Stimulated activated CD4-positive, alpha-beta T cell treated with anti-CD3 and anti-CD28 coated beads, Interleukin-15, amount 100 ng/mL, for 48 hours (primary cell): ENCODE measurements at regions not wholly inside any gene's neighbourhood (a gene's known extent, or its start where the extent isn't known, plus 50 kb on each side); places are given as distances from the start of the nearest gene placed in this dataset.
"Not testable (repeated sequence)": the region's sequence is repeated elsewhere in the genome, so short reads cannot be mapped to it uniquely, and the experiment has no call there.

Experiments
- DNase-seq, 2 donors: peaks; one replicate each; pipeline ENCODE4 v3.0.0-alpha.2; 2020; ENCODE audit warnings: low read depth in 2 of 2

DNA sequence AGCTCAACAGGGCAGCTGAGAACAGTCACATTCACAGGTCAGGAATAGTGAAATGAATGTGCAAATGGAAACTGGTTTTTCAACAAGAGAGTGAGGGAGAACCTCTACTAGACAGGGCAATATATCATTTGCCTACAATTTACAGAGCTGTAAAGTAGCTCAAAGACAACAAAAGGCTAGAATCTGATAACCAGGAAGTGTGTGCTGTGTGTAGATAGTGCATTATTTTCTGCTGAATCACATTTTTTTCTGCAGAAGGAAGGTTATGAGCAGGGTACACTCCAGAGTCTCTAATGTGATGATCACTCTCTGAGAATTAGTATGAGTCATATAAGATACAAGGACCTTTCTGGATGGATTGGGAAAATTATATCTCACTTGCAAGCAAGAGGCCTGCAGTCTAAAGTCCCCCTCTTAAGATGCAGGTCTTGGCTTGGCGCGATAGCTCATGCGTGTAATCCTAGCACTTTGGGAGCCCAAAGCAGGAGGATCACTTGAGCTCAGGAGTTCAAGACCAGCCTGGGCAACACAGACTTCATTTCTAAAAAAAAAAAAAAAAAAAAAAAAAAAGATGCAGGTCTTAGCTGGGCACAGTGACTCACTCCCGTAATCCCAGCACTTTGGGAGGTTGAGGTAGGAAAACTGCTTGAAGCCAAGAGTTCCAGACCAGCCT lies 59.9 kb upstream of the COBL start:
- DNase-seq: no peak

- no peak for DNase-seq
These were observed 58.3 kb upstream of the COBL start for GRCh38 chr7:51374936-51375335.

GRCh38 chr7:51373607-51374006 lies 57.0 kb upstream of the COBL start:
- DNase-seq: not testable (repeated sequence)

DNA sequence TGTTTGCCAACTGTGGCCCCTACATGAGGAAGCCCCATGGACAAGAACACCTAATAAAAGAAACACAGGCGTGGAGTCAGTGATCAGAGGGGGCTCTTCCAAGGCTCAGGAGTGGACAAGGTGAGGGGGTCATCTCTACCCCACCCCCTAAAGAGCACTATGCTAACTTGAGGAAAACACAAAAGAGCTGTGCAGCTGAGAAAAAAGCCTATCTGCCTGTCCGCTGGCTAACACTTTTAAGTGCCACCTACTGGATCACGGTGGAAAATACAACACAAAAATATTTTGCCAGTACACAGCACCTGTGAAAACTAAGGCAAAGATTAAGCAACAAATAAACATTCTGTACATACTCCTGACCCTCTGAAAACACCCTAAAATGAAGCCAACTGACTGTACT lies 53.1 kb upstream of the COBL start:
- no peak for DNase-seq

DNA sequence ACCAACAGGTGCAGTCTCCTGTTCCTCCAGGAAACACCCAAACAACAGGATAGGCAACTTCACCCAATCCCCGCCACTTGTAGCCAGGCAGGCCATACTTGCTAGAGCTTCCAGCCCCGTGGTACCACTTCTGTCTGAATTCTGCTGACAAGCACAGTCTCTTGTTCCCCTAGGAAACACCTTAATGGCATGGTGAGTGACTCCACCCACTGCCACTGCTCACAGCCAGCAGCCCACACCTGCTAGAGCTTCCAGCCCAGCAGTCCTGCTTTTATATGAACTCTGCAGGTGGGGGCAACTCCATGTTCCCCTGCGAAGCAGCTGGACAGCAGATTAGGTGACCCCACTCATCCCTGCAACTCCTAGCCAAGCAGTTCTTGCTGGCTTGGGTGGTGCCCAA lies 52.6 kb upstream of the COBL start:
- not testable (repeated sequence) for DNase-seq

DNA sequence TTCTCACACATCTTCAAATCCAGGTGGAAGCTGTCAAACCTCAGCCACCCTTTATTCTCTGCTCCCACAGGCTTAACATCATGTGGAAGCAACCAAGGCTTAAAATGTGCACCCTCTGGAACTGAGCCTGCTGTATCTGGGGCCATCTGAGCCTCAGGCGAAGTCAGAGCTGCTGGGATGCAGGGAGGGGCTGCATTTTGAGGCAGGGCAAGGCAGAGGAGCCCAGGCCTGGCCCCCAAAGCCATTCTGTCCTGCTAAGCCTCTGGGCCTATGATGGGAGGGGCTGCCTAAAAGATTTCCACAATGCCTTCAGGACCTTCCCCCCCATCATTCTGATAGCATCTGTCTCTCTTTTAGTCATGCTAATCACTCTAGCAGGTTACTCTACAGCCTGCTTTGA lies 51.7 kb upstream of the COBL start:
- DNase-seq: no peak

DNA sequence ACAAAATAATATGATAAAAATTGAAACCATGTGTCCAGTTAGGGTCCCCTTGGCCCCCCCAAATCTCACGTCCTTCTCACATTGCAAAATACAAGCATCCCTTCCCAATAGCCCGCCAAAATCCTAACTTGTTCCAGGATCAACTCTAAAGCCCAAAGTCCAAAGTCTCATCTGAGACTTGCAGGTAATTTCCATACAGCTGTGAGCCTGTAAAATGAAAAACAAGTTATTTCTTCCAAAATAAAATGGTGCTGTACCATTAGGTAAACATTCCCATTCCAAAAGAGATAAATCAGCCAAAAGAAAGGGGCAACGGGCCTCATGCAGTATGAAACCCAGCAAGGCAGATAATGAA lies 51.0 kb upstream of the COBL start:
- DNase-seq: no peak

DNA sequence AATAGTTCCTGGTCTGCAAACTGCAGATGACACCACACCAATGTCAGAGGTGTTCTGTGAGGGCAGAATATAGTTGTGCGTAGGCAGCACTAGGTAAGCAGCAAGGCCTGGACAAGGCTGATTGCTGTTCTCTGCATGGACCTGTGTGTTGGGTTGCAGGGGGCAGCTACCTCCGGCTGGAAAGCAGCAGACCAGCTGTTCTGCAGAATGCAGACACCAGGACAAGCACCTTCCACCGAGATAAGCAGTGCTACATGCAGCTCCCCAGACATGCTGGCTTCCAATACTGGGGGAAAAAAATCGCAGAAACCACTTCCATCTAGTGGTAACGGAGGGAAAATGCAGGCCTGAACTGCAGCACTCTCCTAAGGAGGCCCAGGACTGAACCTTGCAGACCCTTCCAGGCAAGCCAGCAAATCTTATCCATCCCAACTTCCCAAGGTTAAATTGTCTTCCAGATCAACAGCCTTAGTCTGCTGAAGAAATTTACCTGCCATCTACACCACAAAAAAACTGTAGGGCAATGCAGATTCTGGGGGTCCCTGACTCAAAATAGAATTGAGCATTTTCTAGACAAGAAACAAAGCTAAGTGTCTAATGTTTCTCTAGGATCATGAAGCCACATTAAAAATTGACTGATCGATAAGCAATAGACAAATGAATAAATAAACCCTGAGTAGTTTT lies 50.5 kb upstream of the COBL start:
- no peak for DNase-seq
